ENCODE measurements at regions not wholly inside any gene's neighbourhood (a gene's known extent, or its start where the extent isn't known, plus 50 kb on each side); places are given as distances from the start of the nearest gene placed in this dataset.

GRCh38 chr12:59046763-59047534, 126.6 kb upstream of the LRIG3 start:
- BruUV-seq (replicated peaks), result no TSS peak
- Histone ChIP-seq H3K4me3 (ENCODE audit: low read depth, low read length, poor library complexity, severe bottlenecking) (no peak overlapping the region), H3K4me2 (ENCODE audit: low read length) (no peak overlapping the region), H3K36me3 (ENCODE audit: insufficient read depth, low read length) (no peaks in the 10 kb centered on the region), H3K9me2 (ENCODE audit: insufficient read depth, low read length) (no peaks in the 10 kb centered on the region), H3K79me2 (ENCODE audit: insufficient read depth, low read depth, low read length) (no peaks in the 10 kb centered on the region), H2AFZ (ENCODE audit: low read length) (no peak overlapping the region), H3K9me3 (ENCODE audit: low read length) (no peaks in the 10 kb centered on the region), H3K27ac (ENCODE audit: low read depth, low read length, poor library complexity, severe bottlenecking) (no peak overlapping the region), H3K4me1 (ENCODE audit: insufficient read depth, low read length, poor library complexity, severe bottlenecking) (no peaks in the 10 kb centered on the region), H4K20me1 (ENCODE audit: insufficient read depth, low read length) (no peaks in the 10 kb centered on the region)
- TF ChIP-seq EZH2phosphoT487 (IDR thresholded peaks at IDR 0.05; ENCODE audit: borderline replicate concordance, low read depth, low read length) (no peak), CTCF (conservative IDR thresholded peaks at IDR 0.05; ENCODE audit: low read length) (no peak)
- ChIA-PET CTCF (ENCODE audit: unreplicated experiment) (no interaction called here), POLR2A (no interaction called here)
- DNase-seq (ENCODE audit: low spot score), result no peak
- intact Hi-C loops (cut with micrococcal nuclease; ENCODE audit: unreplicated experiment), result no loop called here

GRCh38 chr12:59044791-59045190, 124.5 kb upstream of the LRIG3 start:
- no peak overlapping the region for H3K4me2 ChIP-seq (ENCODE audit: low read length)
- CTCF ChIA-PET (ENCODE audit: unreplicated experiment), result no interaction called here
- no peaks in the 10 kb centered on the region for H3K36me3 ChIP-seq (ENCODE audit: insufficient read depth, low read length)
- POLR2A ChIA-PET, result no interaction called here
- H4K20me1 ChIP-seq (ENCODE audit: insufficient read depth, low read length), result no peaks in the 10 kb centered on the region
- no peaks in the 10 kb centered on the region for H3K9me2 ChIP-seq (ENCODE audit: insufficient read depth, low read length)
- no peaks in the 10 kb centered on the region for H3K79me2 ChIP-seq (ENCODE audit: insufficient read depth, low read depth, low read length)
- no peaks in the 10 kb centered on the region for H3K4me1 ChIP-seq (ENCODE audit: insufficient read depth, low read length, poor library complexity, severe bottlenecking)
- H3K9me3 ChIP-seq (ENCODE audit: low read length), result no peaks in the 10 kb centered on the region
- H2AFZ ChIP-seq (ENCODE audit: low read length), result no peak overlapping the region
- intact Hi-C loops (cut with micrococcal nuclease; ENCODE audit: unreplicated experiment), result no loop called here
- no peak overlapping the region for H3K27ac ChIP-seq (ENCODE audit: low read depth, low read length, poor library complexity, severe bottlenecking)
- TF ChIP-seq EZH2phosphoT487 (IDR thresholded peaks at IDR 0.05; ENCODE audit: borderline replicate concordance, low read depth, low read length) (no peak), CTCF (conservative IDR thresholded peaks at IDR 0.05; ENCODE audit: low read length) (no peak)
- H3K4me3 ChIP-seq (ENCODE audit: low read depth, low read length, poor library complexity, severe bottlenecking), result no peak overlapping the region
- DNase-seq (ENCODE audit: low spot score), result no peak
- BruUV-seq (replicated peaks), result no TSS peak

- H3K4me2 ChIP-seq (ENCODE audit: low read length), result no peak overlapping the region
These were observed 121.2 kb upstream of the LRIG3 start for GRCh38 chr12:59041241-59042121.

More at GRCh38 chr12:59041241-59042121, 121.2 kb upstream of the LRIG3 start:
- no TSS peak for BruUV-seq (replicated peaks)
- no peaks in the 10 kb centered on the region for H3K36me3 ChIP-seq (ENCODE audit: insufficient read depth, low read length)
- no peaks in the 10 kb centered on the region for H4K20me1 ChIP-seq (ENCODE audit: insufficient read depth, low read length)
- POLR2A ChIA-PET, result no interaction called here
- H3K4me3 ChIP-seq (ENCODE audit: low read depth, low read length, poor library complexity, severe bottlenecking), result no peak overlapping the region
- DNase-seq (ENCODE audit: low spot score), result no peak
- CTCF ChIA-PET (ENCODE audit: unreplicated experiment), result no interaction called here
- H3K79me2 ChIP-seq (ENCODE audit: insufficient read depth, low read depth, low read length), result no peaks in the 10 kb centered on the region
- no peak overlapping the region for H2AFZ ChIP-seq (ENCODE audit: low read length)
- intact Hi-C loops (cut with micrococcal nuclease; ENCODE audit: unreplicated experiment), result no loop called here
- no peak for TF ChIP-seq EZH2phosphoT487 (IDR thresholded peaks at IDR 0.05; ENCODE audit: borderline replicate concordance, low read depth, low read length)
- TF ChIP-seq CTCF (conservative IDR thresholded peaks at IDR 0.05; ENCODE audit: low read length), result no peak
- H3K9me2 ChIP-seq (ENCODE audit: insufficient read depth, low read length), result no peaks in the 10 kb centered on the region
- no peak overlapping the region for H3K27ac ChIP-seq (ENCODE audit: low read depth, low read length, poor library complexity, severe bottlenecking)
- H3K4me1 ChIP-seq (ENCODE audit: insufficient read depth, low read length, poor library complexity, severe bottlenecking), result no peaks in the 10 kb centered on the region
- H3K9me3 ChIP-seq (ENCODE audit: low read length), result no peaks in the 10 kb centered on the region
